ENCODE measurements at regions not wholly inside any gene's neighbourhood (a gene's known extent, or its start where the extent isn't known, plus 50 kb on each side); places are given as distances from the start of the nearest gene placed in this dataset.
"Not testable (repeated sequence)": the region's sequence is repeated elsewhere in the genome, so short reads cannot be mapped to it uniquely, and the experiment has no call there.

GRCh38 chr1:228868731-228869024, 133.4 kb downstream of the RHOU start:
- no peak for DNase-seq (ENCODE audit: low spot score)

GRCh38 chr1:228869312-228869824, 134.1 kb downstream of the RHOU start:
- no peak for DNase-seq (ENCODE audit: low spot score)

GRCh38 chr1:228870041-228870713, 134.9 kb downstream of the RHOU start:
- no peak for DNase-seq (ENCODE audit: low spot score)

GRCh38 chr1:228871314-228872061, 136.2 kb downstream of the RHOU start:
- DNase-seq (ENCODE audit: low spot score): no peak

- no peak for DNase-seq (ENCODE audit: low spot score)
Observed at GRCh38 chr1:228872080-228872479, 136.8 kb downstream of the RHOU start.

GRCh38 chr1:228873709-228874108, 138.4 kb downstream of the RHOU start:
- no peak for DNase-seq (ENCODE audit: low spot score)

- no peak for DNase-seq (ENCODE audit: low spot score)
Observed at GRCh38 chr1:228875741-228876140, 140.5 kb downstream of the RHOU start.

- DNase-seq (ENCODE audit: low spot score): no peak
Observed at GRCh38 chr1:228876187-228876586, 140.9 kb downstream of the RHOU start.

- no peak for DNase-seq (ENCODE audit: low spot score)
Observed at GRCh38 chr1:228879164-228879563, 143.9 kb downstream of the RHOU start.

- DNase-seq (ENCODE audit: low spot score): no peak
Observed at GRCh38 chr1:228882041-228882770, 146.9 kb downstream of the RHOU start.

- no peak for DNase-seq (ENCODE audit: low spot score)
Observed at GRCh38 chr1:228882771-228883450, 147.6 kb downstream of the RHOU start.

- no peak for DNase-seq (ENCODE audit: low spot score)
Observed at GRCh38 chr1:228883535-228883934, 148.3 kb downstream of the RHOU start.

GRCh38 chr1:228884196-228884595, 148.9 kb downstream of the RHOU start:
- no peak for DNase-seq (ENCODE audit: low spot score)

GRCh38 chr1:228884615-228885566, 149.6 kb downstream of the RHOU start:
- no peak for DNase-seq (ENCODE audit: low spot score)

GRCh38 chr1:228885845-228886244, 150.6 kb downstream of the RHOU start:
- DNase-seq (ENCODE audit: low spot score): no peak

- DNase-seq (ENCODE audit: low spot score): no peak
Observed at GRCh38 chr1:228887101-228887500, 151.8 kb downstream of the RHOU start.

GRCh38 chr1:228887960-228888359, 152.7 kb downstream of the RHOU start:
- no peak for DNase-seq (ENCODE audit: low spot score)

- no peak for DNase-seq (ENCODE audit: low spot score)
Observed at GRCh38 chr1:228889289-228889688, 154.0 kb downstream of the RHOU start.

GRCh38 chr1:228891272-228892034, 156.2 kb downstream of the RHOU start:
- DNase-seq (ENCODE audit: low spot score): no peak

GRCh38 chr1:228892200-228892599, 156.9 kb downstream of the RHOU start:
- not testable (repeated sequence) for DNase-seq (ENCODE audit: low spot score)
